HG03108 (cell line): ENCODE measurements at regions not wholly inside any gene's neighbourhood (a gene's known extent, or its start where the extent isn't known, plus 50 kb on each side); places are given as distances from the start of the nearest gene placed in this dataset.

ENCODE experiments used
- ATAC-seq: cut with Tn5 transposase; IDR thresholded peaks from one replicate; pipeline ENCODE4 v1.9.1; 2021; ENCODE audit warnings: moderate library complexity; ENCODE audit not compliant: unreplicated experiment

GRCh38 chr9:107650995-107651394, 161.4 kb upstream of the KLF4 start:
- ATAC-seq = no peak

GRCh38 chr9:107650321-107650720, 160.8 kb upstream of the KLF4 start:
- no peak for ATAC-seq

GRCh38 chr9:107648153-107648715, 158.7 kb upstream of the KLF4 start:
- ATAC-seq = no peak

- no peak for ATAC-seq
These were observed 158.0 kb upstream of the KLF4 start for GRCh38 chr9:107647611-107648010.

GRCh38 chr9:107647141-107647540, 157.6 kb upstream of the KLF4 start:
- ATAC-seq = no peak

- no peak for ATAC-seq
These were observed 155.9 kb upstream of the KLF4 start for GRCh38 chr9:107645464-107645833.

- no peak for ATAC-seq
These were observed 155.3 kb upstream of the KLF4 start for GRCh38 chr9:107644733-107645463.

- ATAC-seq = no peak
These were observed 149.9 kb upstream of the KLF4 start for GRCh38 chr9:107639426-107639825.

GRCh38 chr9:107638521-107639310, 149.1 kb upstream of the KLF4 start:
- no peak for ATAC-seq

- ATAC-seq = no peak
These were observed 148.2 kb upstream of the KLF4 start for GRCh38 chr9:107637421-107638420.

GRCh38 chr9:107636571-107637381, 147.2 kb upstream of the KLF4 start:
- ATAC-seq = no peak

GRCh38 chr9:107635803-107636174, 146.2 kb upstream of the KLF4 start:
- no peak for ATAC-seq

GRCh38 chr9:107635101-107635802, 145.7 kb upstream of the KLF4 start:
- ATAC-seq = no peak

- no peak for ATAC-seq
These were observed 143.8 kb upstream of the KLF4 start for GRCh38 chr9:107633406-107633805.

GRCh38 chr9:107632661-107633060, 143.1 kb upstream of the KLF4 start:
- ATAC-seq = no peak

GRCh38 chr9:107632216-107632615, 142.6 kb upstream of the KLF4 start:
- ATAC-seq = no peak

GRCh38 chr9:107631788-107632187, 142.2 kb upstream of the KLF4 start:
- ATAC-seq = no peak

GRCh38 chr9:107630156-107630555, 140.6 kb upstream of the KLF4 start:
- ATAC-seq = no peak

- ATAC-seq = no peak
These were observed 138.9 kb upstream of the KLF4 start for GRCh38 chr9:107628444-107628843.
